ENCODE measurements at regions not wholly inside any gene's neighbourhood (a gene's known extent, or its start where the extent isn't known, plus 50 kb on each side); places are given as distances from the start of the nearest gene placed in this dataset.
A peak's percentile ranks its signal among the peaks of the same experiment; 100 is the strongest.

- TF ChIP-seq, protein P1, sequence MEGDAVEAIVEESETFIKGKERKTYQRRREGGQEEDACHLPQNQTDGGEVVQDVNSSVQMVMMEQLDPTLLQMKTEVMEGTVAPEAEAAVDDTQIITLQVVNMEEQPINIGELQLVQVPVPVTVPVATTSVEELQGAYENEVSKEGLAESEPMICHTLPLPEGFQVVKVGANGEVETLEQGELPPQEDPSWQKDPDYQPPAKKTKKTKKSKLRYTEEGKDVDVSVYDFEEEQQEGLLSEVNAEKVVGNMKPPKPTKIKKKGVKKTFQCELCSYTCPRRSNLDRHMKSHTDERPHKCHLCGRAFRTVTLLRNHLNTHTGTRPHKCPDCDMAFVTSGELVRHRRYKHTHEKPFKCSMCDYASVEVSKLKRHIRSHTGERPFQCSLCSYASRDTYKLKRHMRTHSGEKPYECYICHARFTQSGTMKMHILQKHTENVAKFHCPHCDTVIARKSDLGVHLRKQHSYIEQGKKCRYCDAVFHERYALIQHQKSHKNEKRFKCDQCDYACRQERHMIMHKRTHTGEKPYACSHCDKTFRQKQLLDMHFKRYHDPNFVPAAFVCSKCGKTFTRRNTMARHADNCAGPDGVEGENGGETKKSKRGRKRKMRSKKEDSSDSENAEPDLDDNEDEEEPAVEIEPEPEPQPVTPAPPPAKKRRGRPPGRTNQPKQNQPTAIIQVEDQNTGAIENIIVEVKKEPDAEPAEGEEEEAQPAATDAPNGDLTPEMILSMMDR (IDR thresholded peaks at IDR 0.05; ENCODE audit: low read length, missing control alignments), result no peak
- DNase-seq (ENCODE audit: low read depth), result no peak
- H3K4me3 ChIP-seq (replicated peaks; ENCODE audit: low read depth, low read length), result no peak overlapping the region
Measured at GRCh38 chr13:27014406-27015359, 156.9 kb downstream of the USP12 start.

DNA sequence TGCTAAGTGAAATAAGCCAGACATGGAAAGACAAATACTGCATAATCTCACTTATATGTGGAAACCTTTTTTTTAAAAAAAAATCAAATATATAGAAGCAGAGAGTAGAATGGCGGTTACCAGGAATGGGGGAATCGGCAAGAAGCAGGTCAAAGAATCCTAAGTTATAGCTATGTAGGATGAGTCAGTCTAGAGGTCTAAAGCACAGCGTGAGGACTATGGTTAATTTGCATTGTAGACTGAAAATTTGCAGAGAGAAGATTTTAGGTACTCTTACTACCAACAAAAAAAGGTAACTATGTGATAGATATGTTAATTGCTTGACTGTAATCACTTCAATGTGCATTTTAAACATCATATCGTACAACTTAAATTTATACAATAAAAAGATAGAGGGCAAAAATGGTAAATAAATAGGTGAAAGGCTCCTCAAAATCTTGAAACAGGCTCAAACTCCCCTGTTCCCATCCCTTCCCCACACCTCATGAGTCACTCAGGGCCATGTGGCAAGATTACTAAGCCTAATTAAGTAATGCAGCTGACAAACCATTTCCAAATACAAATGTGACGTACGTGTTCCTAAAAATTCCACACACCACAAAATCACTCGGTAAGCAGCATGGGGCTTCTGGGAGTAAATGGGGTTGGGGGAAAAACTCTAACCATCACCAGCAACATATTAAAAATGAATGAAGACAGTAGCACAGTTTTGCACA, 159.0 kb downstream of the USP12 start:
- TF ChIP-seq, protein P1 (IDR thresholded peaks at IDR 0.05; ENCODE audit: low read length, missing control alignments), result no peak
- H3K4me3 ChIP-seq (replicated peaks; ENCODE audit: low read depth, low read length), result no peak overlapping the region
- DNase-seq (ENCODE audit: low read depth), result peak; percentile 69

DNA sequence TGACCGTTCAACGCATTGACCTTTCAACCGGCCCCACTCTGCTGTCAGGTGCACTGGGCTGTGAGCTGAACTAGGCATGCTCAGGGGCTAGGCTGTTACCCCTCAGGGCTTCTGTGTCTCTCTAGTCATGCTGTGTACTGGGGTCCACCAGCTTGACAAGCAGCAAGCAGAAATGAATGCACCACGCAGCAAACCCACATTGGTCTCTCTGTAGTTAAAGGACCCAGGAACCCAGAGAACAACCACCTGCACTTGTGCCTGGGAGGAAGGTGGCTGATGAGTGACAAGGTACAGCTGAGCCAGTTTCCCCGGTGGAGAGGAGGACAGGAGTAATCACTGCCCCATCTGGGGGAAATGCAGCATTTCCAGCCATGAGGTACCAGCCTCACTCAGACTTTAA, 159.9 kb downstream of the USP12 start:
- no peak for DNase-seq (ENCODE audit: low read depth)
- TF ChIP-seq, protein P1 (IDR thresholded peaks at IDR 0.05; ENCODE audit: low read length, missing control alignments), result no peak
- no peak overlapping the region for H3K4me3 ChIP-seq (replicated peaks; ENCODE audit: low read depth, low read length)

GRCh38 chr13:27008733-27009132, 162.9 kb downstream of the USP12 start:
- H3K4me3 ChIP-seq (replicated peaks; ENCODE audit: low read depth, low read length), result no peak overlapping the region
- no peak for DNase-seq (ENCODE audit: low read depth)
- TF ChIP-seq, protein P1 (IDR thresholded peaks at IDR 0.05; ENCODE audit: low read length, missing control alignments), result no peak

- H3K4me3 ChIP-seq (replicated peaks; ENCODE audit: low read depth, low read length), result peak overlapping the region; percentile 42
- TF ChIP-seq, protein P1 (IDR thresholded peaks at IDR 0.05; ENCODE audit: low read length, missing control alignments), result no peak
- DNase-seq (ENCODE audit: low read depth), result no peak
Measured at GRCh38 chr13:27007166-27007565, 164.4 kb downstream of the USP12 start.

GRCh38 chr13:27006519-27007161, 165.0 kb downstream of the USP12 start:
- TF ChIP-seq, protein P1 (IDR thresholded peaks at IDR 0.05; ENCODE audit: low read length, missing control alignments), result no peak

More at GRCh38 chr13:27006519-27007161, 165.0 kb downstream of the USP12 start:
- H3K4me3 ChIP-seq (replicated peaks; ENCODE audit: low read depth, low read length), result peak overlapping the region; percentile 42
- DNase-seq (ENCODE audit: low read depth), result peak; percentile 36

Data from fibroblast of pulmonary artery (primary cell).